Smooth muscle cell (in vitro differentiated cells): ENCODE measurements at regions not wholly inside any gene's neighbourhood (a gene's known extent, or its start where the extent isn't known, plus 50 kb on each side); places are given as distances from the start of the nearest gene placed in this dataset.

Experiments
- DNase-seq: peaks from one replicate; lab custom pipeline; 2025; ENCODE audit not compliant: unreplicated experiment; lab: John Stamatoyannopoulos, UW
- H2AFZ ChIP-seq: fragments of 200-600 bp; sonication (generic); 2 replicates; pipeline ENCODE4 v1.6.0; 2016; ENCODE audit warnings: antibody characterized with exemption, low read depth, mild to moderate bottlenecking
- H3F3A ChIP-seq: fragments of 200-600 bp; sonication (generic); 2 replicates; pipeline ENCODE4 v1.6.0; 2017; ENCODE audit warnings: antibody characterized with exemption, low read depth
- H3K27ac ChIP-seq: fragments of 200-600 bp; sonication (generic); 2 replicates; pipeline ENCODE4 v1.5.1; 2016; ENCODE audit warnings: low read depth, mild to moderate bottlenecking
- H3K27me3 ChIP-seq: fragments of 200-600 bp; sonication (generic); 2 replicates; pipeline ENCODE4 v1.6.1; 2016; ENCODE audit warnings: low read depth, mild to moderate bottlenecking
- H3K36me3 ChIP-seq: fragments of 200-600 bp; sonication (generic); 2 replicates; pipeline ENCODE4 v1.5.1; 2016; ENCODE audit warnings: low read depth
- H3K4me1 ChIP-seq: fragments of 200-600 bp; sonication (generic); 2 replicates; pipeline ENCODE4 v1.5.1; 2016; ENCODE audit warnings: low read depth
- H3K4me2 ChIP-seq: fragments of 200-600 bp; sonication (generic); 2 replicates; pipeline ENCODE4 v1.6.0; 2016; ENCODE audit warnings: mild to moderate bottlenecking
- H3K4me3 ChIP-seq: fragments of 200-600 bp; sonication (generic); 2 replicates; pipeline ENCODE4 v1.5.1; 2016; ENCODE audit warnings: mild to moderate bottlenecking
- H3K79me2 ChIP-seq: fragments of 200-600 bp; sonication (generic); 2 replicates; pipeline ENCODE4 v1.6.0; 2016; ENCODE audit warnings: low read depth, mild to moderate bottlenecking
- H3K9ac ChIP-seq: fragments of 200-600 bp; sonication (generic); 2 replicates; pipeline ENCODE4 v1.6.0; 2016; ENCODE audit warnings: low read depth
- H3K9me3 ChIP-seq: fragments of 200-600 bp; sonication (generic); replicated peaks from 2 replicates; pipeline ENCODE4 v1.5.1; 2016; ENCODE audit warnings: low read depth
- H4K20me1 ChIP-seq: fragments of 200-600 bp; sonication (generic); 2 replicates; pipeline ENCODE4 v1.6.0; 2016; ENCODE audit warnings: low read depth
- WGBS: methylation state at CpG from one replicate; pipeline ENCODE4 v1.1.7; 2016; ENCODE audit warnings: low lambda C conversion rate; 5-methylcytosine and 5-hydroxymethylcytosine counted together
- TF ChIP-seq, protein P1 (sequence below): fragments of 200-600 bp; sonication (generic); IDR thresholded peaks from 2 replicates; pipeline ENCODE4 v1.5.1; 2017; ENCODE audit warnings: borderline replicate concordance, mild to moderate bottlenecking, antibody characterized with exemption; ENCODE audit not compliant: insufficient read depth, poor library complexity, severe bottlenecking

DNA sequence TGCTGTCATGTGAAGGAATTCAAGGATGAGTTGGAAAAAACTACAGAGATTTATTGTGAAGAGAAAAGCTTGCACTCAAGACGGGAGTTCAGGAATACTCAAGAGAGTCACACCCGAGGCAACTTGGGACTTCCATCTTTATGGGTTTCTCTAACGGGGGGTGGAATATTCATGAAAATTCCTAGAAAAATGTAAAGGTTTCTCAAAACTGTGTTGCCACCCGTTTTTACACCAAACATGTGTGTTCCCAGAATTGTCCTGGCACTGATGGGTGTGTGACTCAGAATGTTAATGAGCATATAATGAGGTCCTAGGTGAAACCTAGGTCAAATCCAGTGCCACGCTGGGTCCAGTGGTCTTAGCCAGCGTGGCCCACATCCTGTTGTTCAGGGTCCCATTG lies 381.5 kb downstream of the CDH26 start:
- H3K9me3 ChIP-seq: no peaks in the 10 kb centered on the region
- H2AFZ ChIP-seq: no peak overlapping the region
- TF ChIP-seq, protein P1, sequence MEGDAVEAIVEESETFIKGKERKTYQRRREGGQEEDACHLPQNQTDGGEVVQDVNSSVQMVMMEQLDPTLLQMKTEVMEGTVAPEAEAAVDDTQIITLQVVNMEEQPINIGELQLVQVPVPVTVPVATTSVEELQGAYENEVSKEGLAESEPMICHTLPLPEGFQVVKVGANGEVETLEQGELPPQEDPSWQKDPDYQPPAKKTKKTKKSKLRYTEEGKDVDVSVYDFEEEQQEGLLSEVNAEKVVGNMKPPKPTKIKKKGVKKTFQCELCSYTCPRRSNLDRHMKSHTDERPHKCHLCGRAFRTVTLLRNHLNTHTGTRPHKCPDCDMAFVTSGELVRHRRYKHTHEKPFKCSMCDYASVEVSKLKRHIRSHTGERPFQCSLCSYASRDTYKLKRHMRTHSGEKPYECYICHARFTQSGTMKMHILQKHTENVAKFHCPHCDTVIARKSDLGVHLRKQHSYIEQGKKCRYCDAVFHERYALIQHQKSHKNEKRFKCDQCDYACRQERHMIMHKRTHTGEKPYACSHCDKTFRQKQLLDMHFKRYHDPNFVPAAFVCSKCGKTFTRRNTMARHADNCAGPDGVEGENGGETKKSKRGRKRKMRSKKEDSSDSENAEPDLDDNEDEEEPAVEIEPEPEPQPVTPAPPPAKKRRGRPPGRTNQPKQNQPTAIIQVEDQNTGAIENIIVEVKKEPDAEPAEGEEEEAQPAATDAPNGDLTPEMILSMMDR: no peak
- H3K36me3 ChIP-seq: no peaks in the 10 kb centered on the region
- DNase-seq: no peak
- no peak overlapping the region for H3K4me2 ChIP-seq
- 78% methylated on average over 6 of the region's 6 CpGs for WGBS
- H3K27ac ChIP-seq: no peak overlapping the region
- no peaks in the 10 kb centered on the region for H3K4me1 ChIP-seq
- no peaks in the 10 kb centered on the region for H3K27me3 ChIP-seq
- no peaks in the 10 kb centered on the region for H3K79me2 ChIP-seq
- no peak overlapping the region for H3K9ac ChIP-seq
- H4K20me1 ChIP-seq: no peaks in the 10 kb centered on the region
- no peak overlapping the region for H3K4me3 ChIP-seq
- H3F3A ChIP-seq: no peaks in the 10 kb centered on the region

DNA sequence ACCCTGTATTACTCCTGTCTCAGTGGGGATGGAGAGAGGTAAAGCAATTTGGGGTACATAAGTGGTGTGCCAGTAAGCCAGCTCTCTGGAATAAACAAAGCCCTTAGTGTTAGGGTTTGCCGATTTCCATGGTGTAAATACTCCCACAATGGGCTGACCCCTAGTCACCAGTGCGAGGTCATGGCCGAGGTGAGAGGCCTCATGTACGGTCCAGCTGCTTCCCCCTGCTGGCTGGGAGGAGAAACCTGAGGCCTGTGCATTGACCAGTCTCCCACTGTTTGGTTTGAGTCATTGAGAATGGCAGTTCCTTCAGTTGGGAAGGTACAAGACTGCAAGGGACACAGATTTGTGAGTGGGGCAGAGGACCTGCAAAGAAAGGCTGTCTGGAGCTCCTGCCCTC lies 382.0 kb downstream of the CDH26 start:
- Histone ChIP-seq H3K4me1 (no peaks in the 10 kb centered on the region), H3F3A (no peaks in the 10 kb centered on the region), H3K9me3 (no peaks in the 10 kb centered on the region), H3K4me3 (no peak overlapping the region), H3K79me2 (no peaks in the 10 kb centered on the region), H3K27ac (no peak overlapping the region), H3K4me2 (no peak overlapping the region), H4K20me1 (no peaks in the 10 kb centered on the region), H3K27me3 (no peaks in the 10 kb centered on the region), H3K9ac (no peak overlapping the region), H2AFZ (no peak overlapping the region), H3K36me3 (no peaks in the 10 kb centered on the region)
- TF ChIP-seq, protein P1: no peak
- 90% methylated on average over 4 of the region's 4 CpGs for WGBS
- no peak for DNase-seq

DNA sequence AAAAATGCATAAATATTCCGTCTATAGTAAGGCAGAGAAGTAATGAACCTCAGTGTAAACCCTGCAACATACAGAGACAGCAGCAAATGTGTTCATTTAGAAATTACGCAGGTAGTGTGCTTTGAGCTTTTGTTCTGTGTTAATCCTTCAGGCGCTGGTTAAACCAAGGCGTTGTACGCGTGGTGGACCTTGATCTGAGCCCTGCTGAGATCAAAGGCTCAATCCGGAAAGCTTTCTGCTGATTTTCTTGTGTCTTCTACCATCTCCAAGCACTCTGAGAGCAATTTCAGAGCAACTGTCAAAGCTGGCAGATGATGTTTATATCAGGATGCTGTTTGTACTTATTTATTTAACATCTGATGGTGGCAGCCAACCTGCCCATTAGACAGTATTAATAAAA lies 382.8 kb downstream of the CDH26 start:
- H3K9ac ChIP-seq: no peak overlapping the region
- no peaks in the 10 kb centered on the region for H3K27me3 ChIP-seq
- TF ChIP-seq, protein P1: no peak
- no peaks in the 10 kb centered on the region for H3F3A ChIP-seq
- 85% methylated on average over 7 of the region's 7 CpGs for WGBS
- no peak overlapping the region for H3K4me2 ChIP-seq
- no peak for DNase-seq
- H4K20me1 ChIP-seq: no peaks in the 10 kb centered on the region
- H3K27ac ChIP-seq: no peak overlapping the region
- no peaks in the 10 kb centered on the region for H3K9me3 ChIP-seq
- H3K4me1 ChIP-seq: no peaks in the 10 kb centered on the region
- H2AFZ ChIP-seq: no peak overlapping the region
- H3K79me2 ChIP-seq: no peaks in the 10 kb centered on the region
- no peaks in the 10 kb centered on the region for H3K36me3 ChIP-seq
- no peak overlapping the region for H3K4me3 ChIP-seq

DNA sequence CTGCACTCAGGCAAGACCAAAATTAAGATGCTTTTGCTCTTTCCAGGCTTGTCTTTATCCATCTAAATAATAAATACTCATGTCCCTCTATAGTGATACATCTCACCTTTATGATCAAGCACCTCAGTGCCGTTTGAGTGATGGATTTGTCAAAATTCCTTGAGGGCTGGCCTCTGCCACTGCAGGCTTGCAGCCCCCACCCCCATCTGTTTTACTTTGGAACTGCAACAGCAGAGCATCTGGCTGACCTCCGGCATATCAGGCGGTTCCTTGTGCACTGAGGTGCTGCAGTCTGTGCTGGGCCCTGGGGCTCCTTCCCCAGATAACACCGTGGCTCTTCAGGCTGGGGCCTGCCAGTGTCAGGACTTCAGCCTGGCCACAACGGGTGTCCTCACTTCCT lies 386.9 kb downstream of the CDH26 start:
- no peaks in the 10 kb centered on the region for H3K79me2 ChIP-seq
- H3K9me3 ChIP-seq: no peaks in the 10 kb centered on the region
- TF ChIP-seq, protein P1: no peak
- no peaks in the 10 kb centered on the region for H3K36me3 ChIP-seq
- no peak overlapping the region for H3K4me2 ChIP-seq
- no peak overlapping the region for H3K27ac ChIP-seq
- no peak overlapping the region for H2AFZ ChIP-seq
- H3K4me1 ChIP-seq: no peaks in the 10 kb centered on the region
- no peaks in the 10 kb centered on the region for H4K20me1 ChIP-seq
- DNase-seq: no peak
- no peaks in the 10 kb centered on the region for H3K27me3 ChIP-seq
- H3K9ac ChIP-seq: no peak overlapping the region
- no peak overlapping the region for H3K4me3 ChIP-seq
- 72% methylated on average over 5 of the region's 5 CpGs for WGBS
- H3F3A ChIP-seq: no peaks in the 10 kb centered on the region
